Stomach (tissue), 4 donors: ENCODE measurements at regions not wholly inside any gene's neighbourhood (a gene's known extent, or its start where the extent isn't known, plus 50 kb on each side); places are given as distances from the start of the nearest gene placed in this dataset.
"Not testable (repeated sequence)": the region's sequence is repeated elsewhere in the genome, so short reads cannot be mapped to it uniquely, and the experiment has no call there.

Source experiments
- CTCF ChIP-seq, 7 experiments: fragments of 450-650 bp in 4 of 7; fragments of 200-600 bp in 3 of 7; sonication (generic) in 3 of 7; IDR thresholded peaks; one replicate each; pipeline ENCODE4 v1.5.1; 2016 to 2019; ENCODE audit warnings: antibody characterized with exemption in 7 of 7, control low read depth in 2 of 7, mild to moderate bottlenecking in 1 of 7
- EP300 ChIP-seq: sonication (generic); formaldehyde crosslinking; IDR thresholded peaks from one replicate; pipeline ENCODE4 v1.6.1; 2017; ENCODE audit warnings: antibody characterized with exemption
- POLR2A ChIP-seq, 4 donors: fragments of 450-650 bp; IDR thresholded peaks; one replicate each; pipeline ENCODE4 v1.6.1; 2016; ENCODE audit warnings: antibody characterized with exemption in 4 of 4, control low read depth in 2 of 4, mild to moderate bottlenecking in 1 of 4, moderate library complexity in 1 of 4
- POLR2AphosphoS5 ChIP-seq, 3 donors: sonication (generic); formaldehyde crosslinking; IDR thresholded peaks; one replicate each; pipeline ENCODE4 v1.6.1; 2016; ENCODE audit warnings: antibody characterized with exemption in 3 of 3

GRCh38 chr20:30487461-30487860, 770.0 kb upstream of the DEFB115 start:
- TF ChIP-seq POLR2A (IDR thresholded peaks at IDR 0.05); POLR2AphosphoS5 (IDR thresholded peaks at IDR 0.05); CTCF (IDR thresholded peaks at IDR 0.05); EP300: not testable (repeated sequence)
